NCI-H1930 (cell line): ENCODE measurements at regions not wholly inside any gene's neighbourhood (a gene's known extent, or its start where the extent isn't known, plus 50 kb on each side); places are given as distances from the start of the nearest gene placed in this dataset.
"Not testable (repeated sequence)": the region's sequence is repeated elsewhere in the genome, so short reads cannot be mapped to it uniquely, and the experiment has no call there.

Source experiments
- DNase-seq, 2 experiments: peaks; one replicate each; lab custom pipeline; 2025; lab: John Stamatoyannopoulos, UW

- DNase-seq: no peak
These were observed 50.3 kb upstream of the KYNU start for GRCh38 chr2:142827170-142827569.

GRCh38 chr2:142825861-142826260, 51.6 kb upstream of the KYNU start:
- no peak for DNase-seq

- DNase-seq: no peak
These were observed 52.7 kb upstream of the KYNU start for GRCh38 chr2:142824756-142825155.

- DNase-seq: no peak
These were observed 55.3 kb upstream of the KYNU start for GRCh38 chr2:142822190-142822589.

GRCh38 chr2:142819411-142819810, 58.1 kb upstream of the KYNU start:
- DNase-seq: no peak

- no peak for DNase-seq
These were observed 62.1 kb upstream of the KYNU start for GRCh38 chr2:142815375-142815774.

- no peak for DNase-seq
These were observed 63.3 kb upstream of the KYNU start for GRCh38 chr2:142813830-142814829.

- not testable (repeated sequence) for DNase-seq
These were observed 65.8 kb upstream of the KYNU start for GRCh38 chr2:142811644-142812043.

- no peak for DNase-seq
These were observed 72.2 kb upstream of the KYNU start for GRCh38 chr2:142805244-142805643.

- DNase-seq: no peak
These were observed 74.3 kb upstream of the KYNU start for GRCh38 chr2:142803158-142803557.

- DNase-seq: no peak
These were observed 80.9 kb upstream of the KYNU start for GRCh38 chr2:142796588-142796987.

GRCh38 chr2:142796161-142796560, 81.3 kb upstream of the KYNU start:
- DNase-seq: no peak

GRCh38 chr2:142794850-142795249, 82.6 kb upstream of the KYNU start:
- no peak for DNase-seq

- not testable (repeated sequence) for DNase-seq
These were observed 85.1 kb upstream of the KYNU start for GRCh38 chr2:142792328-142792727.

GRCh38 chr2:142791335-142791734, 86.1 kb upstream of the KYNU start:
- no peak for DNase-seq

GRCh38 chr2:142786918-142787702, 90.4 kb upstream of the KYNU start:
- no peak for DNase-seq

- no peak for DNase-seq
These were observed 94.5 kb upstream of the KYNU start for GRCh38 chr2:142782942-142783443.

- DNase-seq: no peak
These were observed 96.3 kb upstream of the KYNU start for GRCh38 chr2:142781146-142781545.

- DNase-seq: no peak
These were observed 99.2 kb upstream of the KYNU start for GRCh38 chr2:142778289-142778688.

- no peak for DNase-seq
These were observed 99.7 kb upstream of the KYNU start for GRCh38 chr2:142777742-142778141.

- DNase-seq: no peak
These were observed 107.7 kb upstream of the KYNU start for GRCh38 chr2:142769761-142770160.

- no peak for DNase-seq
These were observed 109.6 kb upstream of the KYNU start for GRCh38 chr2:142767847-142768246.

GRCh38 chr2:142758973-142759372, 118.5 kb upstream of the KYNU start:
- DNase-seq: no peak
